Choroid plexus epithelial cell (primary cell): ENCODE measurements at regions not wholly inside any gene's neighbourhood (a gene's known extent, or its start where the extent isn't known, plus 50 kb on each side); places are given as distances from the start of the nearest gene placed in this dataset.
"Not testable (repeated sequence)": the region's sequence is repeated elsewhere in the genome, so short reads cannot be mapped to it uniquely, and the experiment has no call there.

Source experiments
- DNase-seq: peaks from one replicate; pipeline ENCODE4 v3.0.0-alpha.2; 2010; ENCODE audit warnings: low read depth
- H3K4me3 ChIP-seq: 2 replicates; pipeline ENCODE4 v1.5.1; 2011; ENCODE audit warnings: low read depth, mild to moderate bottlenecking, control low read depth, low read length, moderate library complexity
- TF ChIP-seq, protein P1 (sequence below): conservative IDR thresholded peaks from 2 replicates; pipeline ENCODE4 v1.5.1; 2011; ENCODE audit warnings: low read depth, mild to moderate bottlenecking, control low read depth, inconsistent platforms, low read length, moderate library complexity

DNA sequence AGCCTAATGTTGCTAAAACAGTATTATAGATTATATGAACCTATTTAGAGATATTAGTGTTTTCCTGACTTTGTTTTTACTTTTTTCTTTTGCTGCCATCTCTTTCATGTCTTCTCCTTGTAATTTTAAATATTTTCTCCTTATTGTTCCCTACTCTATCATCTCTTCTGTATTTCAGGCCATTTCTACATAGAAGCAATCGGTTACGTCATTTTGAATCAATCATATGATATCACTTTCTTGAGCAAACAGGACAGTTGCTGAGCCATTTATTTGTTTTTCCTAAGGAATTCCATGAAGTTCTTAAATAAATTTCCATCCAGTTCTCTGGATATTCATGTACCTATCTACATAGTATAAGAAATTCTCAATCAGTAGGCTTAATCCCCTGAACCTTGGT lies 287.2 kb downstream of the NUF2 start:
- TF ChIP-seq, protein P1, sequence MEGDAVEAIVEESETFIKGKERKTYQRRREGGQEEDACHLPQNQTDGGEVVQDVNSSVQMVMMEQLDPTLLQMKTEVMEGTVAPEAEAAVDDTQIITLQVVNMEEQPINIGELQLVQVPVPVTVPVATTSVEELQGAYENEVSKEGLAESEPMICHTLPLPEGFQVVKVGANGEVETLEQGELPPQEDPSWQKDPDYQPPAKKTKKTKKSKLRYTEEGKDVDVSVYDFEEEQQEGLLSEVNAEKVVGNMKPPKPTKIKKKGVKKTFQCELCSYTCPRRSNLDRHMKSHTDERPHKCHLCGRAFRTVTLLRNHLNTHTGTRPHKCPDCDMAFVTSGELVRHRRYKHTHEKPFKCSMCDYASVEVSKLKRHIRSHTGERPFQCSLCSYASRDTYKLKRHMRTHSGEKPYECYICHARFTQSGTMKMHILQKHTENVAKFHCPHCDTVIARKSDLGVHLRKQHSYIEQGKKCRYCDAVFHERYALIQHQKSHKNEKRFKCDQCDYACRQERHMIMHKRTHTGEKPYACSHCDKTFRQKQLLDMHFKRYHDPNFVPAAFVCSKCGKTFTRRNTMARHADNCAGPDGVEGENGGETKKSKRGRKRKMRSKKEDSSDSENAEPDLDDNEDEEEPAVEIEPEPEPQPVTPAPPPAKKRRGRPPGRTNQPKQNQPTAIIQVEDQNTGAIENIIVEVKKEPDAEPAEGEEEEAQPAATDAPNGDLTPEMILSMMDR = no peak
- no peak for DNase-seq
- no peak overlapping the region for H3K4me3 ChIP-seq

- TF ChIP-seq, protein P1 = no peak
- no peak overlapping the region for H3K4me3 ChIP-seq
- DNase-seq = no peak
Measured at GRCh38 chr1:163609858-163610257, 288.1 kb downstream of the NUF2 start.

DNA sequence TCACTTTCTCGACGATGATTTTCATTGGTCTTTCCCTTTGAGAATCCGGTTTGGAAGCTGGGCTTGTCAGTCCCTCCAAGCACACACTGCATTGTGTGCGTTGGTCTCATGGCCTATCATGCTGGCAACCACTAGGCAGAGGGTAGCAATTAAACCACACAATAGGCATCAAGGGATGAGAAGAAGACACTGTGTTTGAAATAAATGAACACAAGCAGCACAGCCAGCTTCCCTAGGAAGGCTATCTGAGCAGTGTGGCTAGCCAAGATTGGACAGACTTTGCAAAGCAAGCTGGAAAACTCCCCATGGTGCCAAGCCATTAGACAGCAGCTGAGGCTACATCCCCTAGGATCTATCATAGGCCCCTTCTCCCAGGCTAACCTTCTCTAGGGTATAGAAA lies 288.7 kb downstream of the NUF2 start:
- no peak overlapping the region for H3K4me3 ChIP-seq
- DNase-seq = no peak
- TF ChIP-seq, protein P1 = no peak

- no peak for DNase-seq
- TF ChIP-seq, protein P1 = no peak
- no peak overlapping the region for H3K4me3 ChIP-seq
Measured at GRCh38 chr1:163614361-163614760, 292.6 kb downstream of the NUF2 start.

DNA sequence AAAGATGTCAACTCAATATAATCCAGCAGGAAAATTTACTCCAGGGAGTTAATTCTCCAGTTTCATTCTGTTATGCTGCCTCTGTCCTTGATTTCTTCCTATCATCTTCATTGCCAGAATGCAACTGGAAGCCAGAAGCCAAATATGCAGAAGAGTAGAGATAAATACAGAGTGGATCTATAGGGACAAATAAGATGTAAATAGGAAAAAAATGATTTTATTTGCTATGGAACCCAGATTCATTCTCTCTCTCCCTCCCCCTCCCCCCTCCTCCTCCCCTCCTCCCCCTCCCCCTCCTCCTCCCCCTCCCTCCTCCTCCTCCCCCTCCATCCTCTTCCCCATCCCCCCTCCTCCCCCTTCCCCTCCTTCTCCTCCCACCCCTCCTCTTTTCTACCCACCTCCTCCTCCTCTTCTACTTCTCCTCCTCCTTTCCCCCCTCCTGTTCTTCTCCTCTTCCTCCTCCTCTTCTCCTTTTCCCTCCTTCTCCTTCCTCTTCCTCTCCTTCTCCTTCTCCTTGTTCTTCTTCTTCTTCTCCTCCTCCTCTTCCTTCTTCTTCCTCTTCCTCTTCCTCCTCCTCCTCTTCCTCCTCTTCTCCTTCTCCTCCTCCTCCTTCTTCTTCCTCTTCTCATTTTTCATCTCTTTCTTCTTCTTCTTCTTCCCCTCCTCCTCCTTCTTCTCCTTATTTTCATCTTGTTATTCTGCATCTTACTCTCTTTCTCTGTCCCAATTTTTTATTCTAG lies 306.4 kb downstream of the NUF2 start:
- TF ChIP-seq, protein P1 = no peak
- DNase-seq = no peak
- no peak overlapping the region for H3K4me3 ChIP-seq

DNA sequence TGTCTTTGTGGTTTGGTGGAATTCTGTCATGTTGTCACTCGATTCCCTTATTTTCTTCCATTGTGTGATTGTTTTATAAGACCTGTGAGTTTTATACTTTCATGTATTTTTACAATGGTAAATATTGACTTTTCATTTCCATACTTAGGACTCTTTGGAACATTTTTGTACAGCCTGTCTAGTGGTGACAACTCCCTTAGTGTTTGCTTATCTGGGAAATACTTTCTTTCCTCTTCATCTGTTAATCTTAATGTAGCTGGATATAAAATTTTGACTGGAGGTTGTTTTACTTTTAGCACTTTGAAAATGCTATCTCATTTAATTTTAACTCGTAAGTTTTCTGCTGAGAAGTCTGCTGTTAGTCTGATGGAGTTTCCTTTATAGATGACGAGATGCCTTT lies 310.5 kb downstream of the NUF2 start:
- DNase-seq = no peak
- H3K4me3 ChIP-seq = no peak overlapping the region
- TF ChIP-seq, protein P1 = no peak

- no peak overlapping the region for H3K4me3 ChIP-seq
- DNase-seq = no peak
- TF ChIP-seq, protein P1 = no peak
Measured at GRCh38 chr1:163633366-163633765, 311.6 kb downstream of the NUF2 start.

GRCh38 chr1:163645676-163646075 lies 323.9 kb downstream of the NUF2 start:
- not testable (repeated sequence) for H3K4me3 ChIP-seq

More at GRCh38 chr1:163645676-163646075, 323.9 kb downstream of the NUF2 start:
- not testable (repeated sequence) for DNase-seq
